Spinal cord (tissue), 9 donors: ENCODE measurements at regions not wholly inside any gene's neighbourhood (a gene's known extent, or its start where the extent isn't known, plus 50 kb on each side); places are given as distances from the start of the nearest gene placed in this dataset.
A peak's percentile ranks its signal among the peaks of the same experiment; 100 is the strongest.
"Not testable (repeated sequence)": the region's sequence is repeated elsewhere in the genome, so short reads cannot be mapped to it uniquely, and the experiment has no call there.

Source experiments
- DNase-seq, 6 donors: peaks; one replicate each; pipeline versions ENCODE4 v3.0.0 to v3.0.0-alpha.2; 2013 to 2015; ENCODE audit warnings: low spot score in 6 of 6, low read depth in 4 of 6
- H3K27ac ChIP-seq: one replicate; pipeline ENCODE4 v1.5.1; 2013; ENCODE audit warnings: low read depth, low read length, control low read depth
- H3K27me3 ChIP-seq: one replicate; pipeline ENCODE4 v1.6.1; 2013; ENCODE audit warnings: low read length; ENCODE audit not compliant: control insufficient read depth, insufficient read depth
- H3K36me3 ChIP-seq: one replicate; pipeline ENCODE4 v1.6.1; 2013; ENCODE audit warnings: low read length; ENCODE audit not compliant: control insufficient read depth, insufficient read depth
- H3K4me1 ChIP-seq: one replicate; pipeline ENCODE4 v1.6.1; 2013; ENCODE audit warnings: low read length; ENCODE audit not compliant: control insufficient read depth, insufficient read depth
- H3K4me3 ChIP-seq: one replicate; pipeline ENCODE4 v1.5.1; 2013; ENCODE audit warnings: low read depth, low read length, control low read depth
- H3K9me3 ChIP-seq: one replicate; pipeline ENCODE4 v1.6.1; 2013; ENCODE audit warnings: low read length; ENCODE audit not compliant: control insufficient read depth, insufficient read depth
- whole genome bisulfite sequencing: methylation state at CpG from one replicate; pipeline ENCODE4 v1.1.5; 2013; ENCODE audit warnings: missing lambda C conversion rate; ENCODE audit not compliant: insufficient coverage; 5-methylcytosine and 5-hydroxymethylcytosine counted together
- donor health status: healthy.

GRCh38 chr2:220613004-220613403 lies 959.1 kb downstream of the EPHA4 start:
- WGBS = 92% methylated on average over 4 of the region's 8 CpGs
- not testable (repeated sequence) for H3K9me3 ChIP-seq, H3K27ac ChIP-seq, DNase-seq, H3K4me3 ChIP-seq, H3K4me1 ChIP-seq, H3K27me3 ChIP-seq, H3K36me3 ChIP-seq

- Histone ChIP-seq H3K27ac (no peak overlapping the region), H3K4me3 (no peak overlapping the region), H3K9me3 (no peaks in the 10 kb centered on the region), H3K27me3 (no peaks in the 10 kb centered on the region), H3K4me1 (no peaks in the 10 kb centered on the region), H3K36me3 (no peaks in the 10 kb centered on the region)
- no peak for DNase-seq
- WGBS = no CpG with 5 or more reads among the region's 1 CpG
Measured at GRCh38 chr2:220614064-220614463, 958.0 kb downstream of the EPHA4 start.

GRCh38 chr2:220619525-220620220 lies 952.4 kb downstream of the EPHA4 start:
- Histone ChIP-seq H3K9me3 (no peaks in the 10 kb centered on the region), H3K36me3 (no peaks in the 10 kb centered on the region), H3K27me3 (no peaks in the 10 kb centered on the region), H3K4me1 (no peaks in the 10 kb centered on the region), H3K27ac (no peak overlapping the region), H3K4me3 (no peak overlapping the region)
- no peak for DNase-seq
- WGBS = 67% methylated on average over 1 of the region's 3 CpGs

GRCh38 chr2:220626603-220627002 lies 945.5 kb downstream of the EPHA4 start:
- WGBS = 95% methylated on average over 2 of the region's 3 CpGs
- Histone ChIP-seq H3K27ac (no peak overlapping the region), H3K9me3 (no peaks in the 10 kb centered on the region), H3K4me1 (no peaks in the 10 kb centered on the region), H3K27me3 (no peaks in the 10 kb centered on the region), H3K36me3 (no peaks in the 10 kb centered on the region), H3K4me3 (no peak overlapping the region)
- no peak for DNase-seq

GRCh38 chr2:220628252-220628651 lies 943.9 kb downstream of the EPHA4 start:
- Histone ChIP-seq H3K4me3 (no peak overlapping the region), H3K27ac (no peak overlapping the region), H3K27me3 (no peaks in the 10 kb centered on the region), H3K9me3 (no peaks in the 10 kb centered on the region), H3K36me3 (no peaks in the 10 kb centered on the region), H3K4me1 (no peaks in the 10 kb centered on the region)
- peak in 1 of 6 donors; percentile 36 for DNase-seq

GRCh38 chr2:220641137-220641536 lies 931.0 kb downstream of the EPHA4 start:
- H3K36me3 ChIP-seq = no peaks in the 10 kb centered on the region
- H3K27me3 ChIP-seq = no peaks in the 10 kb centered on the region
- H3K4me3 ChIP-seq = no peak overlapping the region
- H3K9me3 ChIP-seq = no peaks in the 10 kb centered on the region
- no peak for DNase-seq
- WGBS = no CpG with 5 or more reads among the region's 2 CpGs
- H3K27ac ChIP-seq = no peak overlapping the region
- H3K4me1 ChIP-seq = no peaks in the 10 kb centered on the region

GRCh38 chr2:220646424-220646823 lies 925.7 kb downstream of the EPHA4 start:
- no peak for DNase-seq
- WGBS = 57% methylated on average over 1 of the region's 3 CpGs

GRCh38 chr2:220648628-220649027 lies 923.5 kb downstream of the EPHA4 start:
- 94% methylated on average over 2 of the region's 2 CpGs for WGBS
- H3K9me3 ChIP-seq = no peaks in the 10 kb centered on the region
- H3K27me3 ChIP-seq = no peaks in the 10 kb centered on the region
- no peaks in the 10 kb centered on the region for H3K4me1 ChIP-seq
- no peaks in the 10 kb centered on the region for H3K36me3 ChIP-seq
- DNase-seq = no peak
- H3K4me3 ChIP-seq = no peak overlapping the region
- no peak overlapping the region for H3K27ac ChIP-seq

More at GRCh38 chr2:220646424-220646823, 925.7 kb downstream of the EPHA4 start:
- no peak overlapping the region for H3K27ac ChIP-seq
- H3K36me3 ChIP-seq = no peaks in the 10 kb centered on the region
- H3K27me3 ChIP-seq = no peaks in the 10 kb centered on the region
- no peak overlapping the region for H3K4me3 ChIP-seq
- no peaks in the 10 kb centered on the region for H3K9me3 ChIP-seq
- H3K4me1 ChIP-seq = no peaks in the 10 kb centered on the region

GRCh38 chr2:220653776-220654175 lies 918.3 kb downstream of the EPHA4 start:
- Histone ChIP-seq H3K27ac (no peak overlapping the region), H3K4me1 (no peaks in the 10 kb centered on the region), H3K4me3 (no peak overlapping the region), H3K36me3 (no peaks in the 10 kb centered on the region), H3K27me3 (no peaks in the 10 kb centered on the region), H3K9me3 (no peaks in the 10 kb centered on the region)
- no peak for DNase-seq
- WGBS = no CpG with 5 or more reads among the region's 2 CpGs

- no peaks in the 10 kb centered on the region for H3K36me3 ChIP-seq
- no peaks in the 10 kb centered on the region for H3K4me1 ChIP-seq
- no peaks in the 10 kb centered on the region for H3K27me3 ChIP-seq
- peak in 1 of 6 donors; percentile 14 for DNase-seq
- no peaks in the 10 kb centered on the region for H3K9me3 ChIP-seq
- no peak overlapping the region for H3K4me3 ChIP-seq
- WGBS = no CpG with 5 or more reads among the region's 3 CpGs
- H3K27ac ChIP-seq = no peak overlapping the region
Measured at GRCh38 chr2:220654322-220654721, 917.8 kb downstream of the EPHA4 start.
